NCI-H526 (cell line): ENCODE measurements at regions not wholly inside any gene's neighbourhood (a gene's known extent, or its start where the extent isn't known, plus 50 kb on each side); places are given as distances from the start of the nearest gene placed in this dataset.
A peak's percentile ranks its signal among the peaks of the same experiment; 100 is the strongest.
"Not testable (repeated sequence)": the region's sequence is repeated elsewhere in the genome, so short reads cannot be mapped to it uniquely, and the experiment has no call there.

ENCODE experiments used
- DNase-seq, 2 experiments: peaks; one replicate each; lab custom pipeline; 2025; lab: John Stamatoyannopoulos, UW

DNA sequence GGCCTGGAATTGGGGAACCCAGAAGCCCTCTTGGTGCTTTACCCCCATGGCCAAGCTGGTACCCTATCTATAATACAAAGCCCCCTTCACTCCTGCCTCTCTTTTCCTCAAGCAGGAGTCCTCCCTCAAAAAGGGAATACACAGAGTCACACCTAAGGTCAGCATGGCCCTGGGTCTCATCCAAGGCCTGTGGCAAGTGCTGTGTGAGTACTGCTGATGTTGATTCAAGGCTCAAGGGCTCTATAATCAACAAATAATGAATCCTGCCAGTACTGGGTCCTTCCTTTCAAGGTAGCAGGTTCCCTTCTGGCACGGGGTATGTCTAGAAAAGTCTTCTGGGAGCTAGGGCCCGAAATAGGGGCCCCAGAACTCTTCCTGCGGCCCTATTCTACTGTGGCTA lies 187.3 kb downstream of the CYB561 start:
- no peak for DNase-seq

GRCh38 chr17:63262751-63263476 lies 183.2 kb downstream of the CYB561 start:
- no peak for DNase-seq

GRCh38 chr17:63265526-63265925 lies 180.6 kb downstream of the CYB561 start:
- no peak for DNase-seq

DNA sequence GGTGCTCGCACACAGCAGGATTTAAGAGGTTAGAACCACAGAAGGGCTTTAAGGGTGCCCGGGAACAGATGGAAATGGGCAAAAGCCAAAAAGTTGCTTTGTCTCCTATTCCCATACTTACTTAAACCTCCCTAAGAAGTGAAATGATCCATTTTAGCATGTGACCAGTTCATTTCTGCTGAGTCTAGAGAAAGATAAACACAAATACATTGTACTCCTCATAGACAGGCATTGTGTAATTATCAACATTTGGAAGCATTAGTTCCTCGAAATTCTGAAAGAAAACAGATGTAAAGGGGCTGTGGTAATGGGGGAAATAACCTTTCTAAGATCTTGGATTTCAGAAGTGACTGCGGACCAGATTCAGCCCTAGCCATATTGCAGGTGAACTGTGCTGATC lies 178.3 kb downstream of the CYB561 start:
- no peak for DNase-seq

- DNase-seq = peak in 1 of 2 experiments; percentile 23
Observed at GRCh38 chr17:63268827-63269226, 177.3 kb downstream of the CYB561 start.

DNA sequence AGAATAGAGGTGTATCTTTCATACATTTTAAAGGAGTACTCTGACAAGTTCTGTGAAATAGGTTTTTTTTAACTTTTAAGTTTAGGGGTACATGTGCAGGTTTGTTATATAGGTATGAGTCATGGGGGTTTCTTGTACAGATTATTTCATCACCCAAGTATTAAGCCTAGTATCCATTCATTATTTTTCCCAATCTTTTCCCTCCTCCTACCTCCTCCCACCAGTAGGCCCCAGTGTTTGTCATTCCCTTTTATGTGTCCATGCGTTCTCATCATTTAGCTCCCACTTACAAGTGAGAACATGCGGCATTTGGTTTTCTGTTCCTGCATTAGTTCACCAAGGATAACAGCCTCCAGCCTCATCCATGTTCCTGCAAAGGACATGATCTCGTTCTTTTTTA lies 175.5 kb downstream of the CYB561 start:
- no peak for DNase-seq

- DNase-seq = no peak
Observed at GRCh38 chr17:63274146-63274545, 172.0 kb downstream of the CYB561 start.

DNA sequence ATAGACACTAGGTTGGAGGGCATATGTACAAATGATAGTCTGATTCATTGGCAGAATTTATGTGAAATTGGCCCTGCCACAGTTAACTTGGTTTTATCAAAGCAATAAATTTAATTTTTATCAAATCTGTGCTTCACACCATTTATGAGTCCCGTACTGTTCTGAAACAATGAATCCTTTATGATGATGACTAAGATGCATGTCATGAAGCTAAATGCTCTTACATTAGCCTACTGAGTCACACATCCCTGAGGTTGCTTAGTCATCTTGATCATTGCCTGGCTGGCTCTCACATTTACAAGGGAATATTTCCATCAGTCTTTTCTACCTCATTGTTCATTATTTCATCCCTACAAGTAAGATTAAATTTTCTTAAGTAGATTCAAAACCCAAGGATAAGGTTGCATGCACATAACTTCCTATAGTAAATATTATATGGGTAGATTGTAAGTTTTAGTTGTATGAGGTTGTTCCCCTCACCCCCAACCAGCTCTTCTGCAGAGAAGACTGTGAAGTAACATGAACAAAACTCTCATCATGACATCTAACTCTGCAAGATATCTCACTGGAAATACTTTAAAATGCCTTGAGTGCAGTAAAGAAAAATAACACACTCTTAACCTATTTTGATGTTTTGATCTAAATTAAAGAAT lies 170.7 kb downstream of the CYB561 start:
- DNase-seq = no peak

- DNase-seq = no peak
Observed at GRCh38 chr17:63275971-63276745, 169.9 kb downstream of the CYB561 start.

DNA sequence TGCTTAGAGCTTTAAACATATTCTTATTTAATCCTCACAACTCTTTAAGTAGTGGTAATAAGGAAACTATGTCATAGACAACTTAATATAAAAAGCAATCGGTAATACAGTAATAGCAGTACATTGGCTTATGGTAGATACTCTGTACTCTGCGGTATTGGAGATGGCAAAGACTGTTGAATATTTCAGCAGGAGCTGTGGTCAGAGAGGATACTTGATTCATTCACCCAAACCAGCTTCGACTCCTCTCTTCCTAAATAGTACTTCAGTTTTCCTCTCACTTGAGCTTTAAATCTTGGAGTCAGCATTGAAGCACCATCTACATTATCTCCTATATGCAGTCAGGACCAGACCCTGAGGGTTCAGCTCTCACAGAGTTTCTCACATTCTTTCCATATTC lies 169.3 kb downstream of the CYB561 start:
- no peak for DNase-seq

DNA sequence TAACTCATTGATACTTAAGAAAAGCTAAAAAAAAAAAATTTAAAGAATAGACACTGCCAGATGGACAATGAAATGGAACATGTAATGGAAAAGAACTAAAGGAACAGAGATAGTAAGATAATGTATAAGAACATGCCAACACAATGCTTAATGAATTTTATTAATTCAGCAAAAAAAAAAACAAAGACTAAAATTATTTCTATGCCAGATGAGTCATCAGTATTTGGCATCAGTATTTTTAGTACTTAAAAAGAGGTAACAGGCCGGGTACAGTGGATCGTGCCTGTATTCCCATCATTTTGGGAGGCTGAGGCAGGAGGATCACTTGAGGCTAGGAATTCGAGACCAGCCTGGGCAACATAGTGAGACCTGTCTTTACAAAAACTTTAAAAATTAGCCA lies 168.5 kb downstream of the CYB561 start:
- no peak for DNase-seq

DNA sequence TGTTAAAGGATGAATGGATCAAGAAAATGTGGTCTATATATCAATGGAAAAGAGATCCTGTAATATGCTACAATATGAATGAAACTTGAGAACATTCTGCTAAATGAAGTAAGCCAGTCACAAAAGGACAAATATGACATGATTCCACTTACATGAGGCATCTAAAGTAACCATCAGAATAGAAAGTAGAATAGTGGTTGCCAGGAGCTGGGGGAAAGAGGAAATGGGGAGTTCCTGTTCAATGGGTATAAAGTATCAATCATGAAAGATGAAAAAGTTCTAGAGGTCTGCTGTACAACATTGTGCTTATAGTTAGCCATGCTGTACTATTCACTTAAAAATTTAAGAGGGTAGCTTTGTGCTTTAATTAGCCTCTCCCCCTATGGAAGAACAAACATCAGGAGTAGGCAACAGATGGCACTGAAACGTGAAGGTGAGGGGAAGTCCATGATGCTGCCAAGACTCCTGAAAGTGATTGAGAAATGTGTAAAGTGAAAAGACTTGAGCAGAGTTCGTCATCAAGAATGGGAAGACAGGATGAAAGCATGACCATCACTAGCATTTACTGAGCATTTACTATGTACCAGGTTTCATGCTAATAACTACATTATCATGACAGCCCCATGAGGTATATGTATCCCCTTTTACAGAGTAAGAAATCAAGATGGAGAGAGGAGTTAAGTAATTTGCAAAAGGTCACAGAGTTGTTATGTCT lies 167.2 kb downstream of the CYB561 start:
- DNase-seq = no peak

GRCh38 chr17:63279498-63280230 lies 166.4 kb downstream of the CYB561 start:
- no peak for DNase-seq

DNA sequence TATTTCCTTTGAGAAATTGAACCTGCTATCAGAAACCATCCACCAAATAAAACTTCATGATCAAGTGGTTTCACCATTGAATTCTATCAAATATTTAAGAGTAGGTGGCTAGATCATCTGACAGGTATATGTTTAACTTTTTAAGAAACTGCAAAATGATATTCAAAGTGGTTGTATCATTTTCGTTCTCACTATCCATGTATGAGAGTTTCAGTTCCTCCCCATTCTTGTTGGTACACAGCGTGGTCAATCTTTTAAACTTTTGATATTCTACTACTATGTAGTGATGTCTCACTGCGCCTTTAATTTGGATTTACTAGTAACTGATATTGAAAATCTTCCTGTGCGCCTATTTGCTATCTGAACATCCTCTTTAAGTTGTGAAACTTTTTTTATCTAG lies 163.7 kb downstream of the CYB561 start:
- DNase-seq = no peak

GRCh38 chr17:63285551-63285950 lies 160.6 kb downstream of the CYB561 start:
- DNase-seq = no peak

DNA sequence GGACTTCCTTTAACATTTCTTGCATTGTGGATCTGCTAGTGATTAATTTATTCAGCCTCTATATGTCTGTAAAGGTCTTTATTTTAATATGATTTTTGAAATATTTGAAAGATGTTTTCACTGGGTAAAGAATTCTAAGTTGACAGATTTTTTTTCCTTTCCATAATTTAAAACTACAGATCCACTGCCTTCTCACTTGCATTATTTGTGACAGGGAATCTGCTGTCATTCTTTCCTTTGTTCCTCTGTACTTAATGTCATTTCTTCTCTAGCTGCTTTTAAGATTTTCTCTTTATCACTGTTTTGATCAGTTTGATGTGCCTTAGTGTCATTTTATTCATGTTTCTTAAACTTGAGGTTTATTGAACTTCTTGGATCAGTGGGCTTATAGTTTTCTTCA lies 159.9 kb downstream of the CYB561 start:
- no peak for DNase-seq

DNA sequence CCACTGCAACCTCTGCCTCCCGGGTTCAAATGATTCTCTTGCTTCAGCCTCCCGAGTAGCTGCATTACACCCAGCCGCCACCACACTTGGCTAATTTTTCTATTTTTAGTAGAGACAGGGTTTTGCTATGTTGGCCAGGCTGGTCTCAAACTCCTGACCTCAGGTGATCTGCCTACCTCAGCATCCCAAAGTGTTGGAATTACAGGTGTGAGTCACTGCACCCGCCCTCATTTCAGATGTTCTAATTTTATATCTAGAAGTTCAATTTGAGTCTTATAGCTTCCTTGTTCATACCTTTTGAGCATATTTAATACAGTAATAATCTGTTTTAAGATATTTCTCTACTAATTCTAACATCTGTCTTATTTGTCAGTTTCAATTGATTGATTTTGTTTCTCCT lies 159.1 kb downstream of the CYB561 start:
- not testable (repeated sequence) for DNase-seq

DNA sequence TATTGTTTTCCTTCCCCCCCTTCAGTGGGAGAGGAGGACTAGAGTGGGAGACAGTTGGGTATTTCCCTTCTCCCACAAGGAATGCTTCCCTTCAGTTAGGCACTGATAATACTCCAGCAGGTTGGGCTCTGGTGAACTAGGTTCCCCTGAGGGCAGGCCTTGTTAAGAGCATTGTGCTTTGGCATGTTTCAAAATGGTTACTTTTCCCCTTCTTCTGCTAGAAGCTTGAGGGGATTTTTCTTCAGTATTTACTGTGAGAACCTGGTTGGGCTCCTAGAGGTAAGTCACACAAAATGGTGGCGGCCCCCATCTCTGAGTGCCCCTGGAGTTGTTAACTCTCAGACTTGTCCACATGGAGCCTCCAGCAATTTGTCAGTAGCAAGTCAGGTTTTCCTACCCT lies 156.2 kb downstream of the CYB561 start:
- no peak for DNase-seq

DNA sequence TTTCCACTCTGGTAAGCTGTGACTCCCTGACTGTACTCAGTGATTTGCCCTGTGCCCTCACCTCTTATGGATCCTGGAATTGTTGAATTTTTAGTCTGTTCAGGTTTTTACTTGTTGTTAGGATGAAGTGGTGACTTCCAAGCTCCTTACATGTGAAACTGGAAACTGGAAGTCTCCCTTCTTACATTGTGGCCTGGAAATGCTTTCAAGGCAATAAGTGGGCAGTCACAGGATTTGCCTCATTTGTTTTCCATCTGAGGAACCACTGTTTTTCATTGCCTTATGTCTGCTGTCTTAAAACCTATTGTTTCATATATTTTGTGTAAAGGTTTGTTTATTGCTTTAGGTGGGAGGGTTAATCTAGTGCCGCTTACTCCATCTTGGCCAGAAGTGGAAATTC lies 155.8 kb downstream of the CYB561 start:
- DNase-seq = no peak

- no peak for DNase-seq
Observed at GRCh38 chr17:63290784-63291183, 155.3 kb downstream of the CYB561 start.

DNA sequence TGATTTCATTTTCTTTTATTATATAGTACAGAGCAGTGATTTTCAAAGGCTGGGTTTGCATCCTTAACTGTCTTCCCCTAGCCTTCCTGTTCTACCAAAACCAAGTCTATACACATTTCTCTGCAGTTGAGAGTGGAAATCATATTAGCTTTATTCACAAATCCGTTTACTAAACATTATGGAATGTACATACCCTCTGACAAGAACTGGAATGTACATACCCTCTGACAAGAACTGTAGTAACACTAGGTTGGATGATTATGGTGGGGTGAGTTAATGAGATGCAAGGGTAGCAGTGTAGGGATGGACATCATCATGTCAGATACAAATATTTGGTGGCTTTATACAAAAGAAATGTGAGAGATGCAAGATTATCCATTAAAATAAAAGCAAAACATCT lies 154.8 kb downstream of the CYB561 start:
- DNase-seq = no peak

DNA sequence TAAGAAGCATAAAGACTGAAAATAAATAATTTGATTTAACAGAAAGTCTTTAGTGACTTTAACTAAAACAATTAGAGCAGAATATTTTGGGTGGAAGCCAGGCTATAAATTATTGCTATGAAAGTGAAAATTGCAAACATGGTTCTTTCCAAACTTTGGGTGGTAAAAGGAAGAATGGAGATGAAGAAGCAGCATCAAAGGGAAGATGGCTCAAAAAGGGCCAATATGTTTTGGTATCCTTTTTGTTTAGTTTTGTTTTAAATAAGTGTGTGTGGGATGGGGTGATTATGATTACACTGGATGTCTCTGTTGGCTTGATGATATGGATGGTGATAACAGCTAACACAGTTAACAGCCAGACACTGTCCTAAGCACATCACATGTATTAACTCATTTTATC lies 153.7 kb downstream of the CYB561 start:
- DNase-seq = no peak
